Lung microvascular endothelial cell (primary cell): ENCODE measurements at regions not wholly inside any gene's neighbourhood (a gene's known extent, or its start where the extent isn't known, plus 50 kb on each side); places are given as distances from the start of the nearest gene placed in this dataset.
A peak's percentile ranks its signal among the peaks of the same experiment; 100 is the strongest.
"Not testable (repeated sequence)": the region's sequence is repeated elsewhere in the genome, so short reads cannot be mapped to it uniquely, and the experiment has no call there.

Experiments
- DNase-seq, 2 donors: peaks; one replicate each; pipeline versions ENCODE4 v3.0.0 to v3.0.0-alpha.2; 2010; ENCODE audit warnings: low read depth in 2 of 2

GRCh38 chr13:50156140-50156539, 140.9 kb downstream of the KCNRG start:
- no peak for DNase-seq

- DNase-seq, result no peak
Observed at GRCh38 chr13:50156561-50157127, 141.4 kb downstream of the KCNRG start.

- DNase-seq, result no peak
Observed at GRCh38 chr13:50158385-50159165, 143.3 kb downstream of the KCNRG start.

GRCh38 chr13:50159607-50160006, 144.4 kb downstream of the KCNRG start:
- peak in 1 of 2 donors; percentile 41 for DNase-seq

- DNase-seq, result no peak
Observed at GRCh38 chr13:50161052-50161451, 145.8 kb downstream of the KCNRG start.

GRCh38 chr13:50162001-50162400, 146.8 kb downstream of the KCNRG start:
- DNase-seq, result no peak

GRCh38 chr13:50162567-50162966, 147.3 kb downstream of the KCNRG start:
- DNase-seq, result no peak

GRCh38 chr13:50167224-50167947, 152.1 kb downstream of the KCNRG start:
- DNase-seq, result no peak

GRCh38 chr13:50167967-50168366, 152.7 kb downstream of the KCNRG start:
- no peak for DNase-seq

- DNase-seq, result no peak
Observed at GRCh38 chr13:50168786-50169185, 153.5 kb downstream of the KCNRG start.

GRCh38 chr13:50170447-50171037, 155.3 kb downstream of the KCNRG start:
- DNase-seq, result peak; percentile 40 to 54

GRCh38 chr13:50171590-50172282, 156.5 kb downstream of the KCNRG start:
- DNase-seq, result no peak

GRCh38 chr13:50173045-50173444, 157.8 kb downstream of the KCNRG start:
- not testable (repeated sequence) for DNase-seq

GRCh38 chr13:50174630-50175029, 159.4 kb downstream of the KCNRG start:
- no peak for DNase-seq

- no peak for DNase-seq
Observed at GRCh38 chr13:50179977-50180376, 164.7 kb downstream of the KCNRG start.

- DNase-seq, result not testable (repeated sequence)
Observed at GRCh38 chr13:50185769-50186763, 170.8 kb downstream of the KCNRG start.

- DNase-seq, result no peak
Observed at GRCh38 chr13:50187352-50188029, 172.2 kb downstream of the KCNRG start.

GRCh38 chr13:50188696-50189095, 173.5 kb downstream of the KCNRG start:
- DNase-seq, result no peak

GRCh38 chr13:50189450-50189849, 174.2 kb downstream of the KCNRG start:
- no peak for DNase-seq

- no peak for DNase-seq
Observed at GRCh38 chr13:50191004-50191403, 175.8 kb downstream of the KCNRG start.
